Gastrocnemius medialis (tissue), 4 donors: ENCODE measurements at regions not wholly inside any gene's neighbourhood (a gene's known extent, or its start where the extent isn't known, plus 50 kb on each side); places are given as distances from the start of the nearest gene placed in this dataset.

Experiments
- ATAC-seq, 2 donors: fragments of 150-250 bp; one replicate each; pipeline ENCODE4 v1.9.1; 2016
- DNase-seq, 2 donors: peaks; one replicate each; pipeline ENCODE4 v3.0.0-alpha.2; 2019
- H3K27ac ChIP-seq, 4 donors: fragments of 200-600 bp; sonication (generic); 1 replicate in 1 of 4; 2 replicates in 3 of 4; pipeline ENCODE4 v1.5.1; 2016 to 2018; ENCODE audit warnings: mild to moderate bottlenecking in 2 of 4, moderate library complexity in 1 of 4
- H3K27me3 ChIP-seq, 3 donors: fragments of 200-600 bp; sonication (generic) in 2 of 3; 1 replicate in 1 of 3; 2 replicates in 2 of 3; pipeline versions ENCODE4 v1.5.1 to v1.6.0; 2016 to 2019; ENCODE audit warnings: mild to moderate bottlenecking in 1 of 3, moderate library complexity in 1 of 3
- H3K36me3 ChIP-seq, 2 donors: fragments of 200-600 bp; sonication (generic) in 1 of 2; one replicate each; pipeline ENCODE4 v1.5.1; 2017 to 2018
- H3K4me1 ChIP-seq, 2 donors: fragments of 200-600 bp; sonication (generic) in 1 of 2; one replicate each; pipeline ENCODE4 v1.5.1; 2016 to 2017; ENCODE audit warnings: mild to moderate bottlenecking in 2 of 2
- H3K4me3 ChIP-seq, 4 donors: fragments of 200-600 bp; sonication (generic) in 3 of 4; 1 replicate in 1 of 4; 2 replicates in 3 of 4; pipeline ENCODE4 v1.5.1; 2016 to 2019; ENCODE audit warnings: mild to moderate bottlenecking in 2 of 4
- H3K9me3 ChIP-seq, 3 donors: fragments of 200-600 bp; sonication (generic) in 2 of 3; 1 replicate in 1 of 3; 2 replicates in 2 of 3; pipeline ENCODE4 v1.5.1; 2016 to 2019
- CTCF ChIP-seq, 5 experiments: fragments of 450-650 bp in 3 of 5; fragments of 200-600 bp in 2 of 5; sonication (generic) in 2 of 5; IDR thresholded peaks in 4 of 5; conservative IDR thresholded peaks in 1 of 5; 1 replicate in 4 of 5; 2 replicates in 1 of 5; pipeline ENCODE4 v1.5.1; 2016 to 2019; ENCODE audit warnings: antibody characterized with exemption in 5 of 5, mild to moderate bottlenecking in 3 of 5, moderate library complexity in 3 of 5
- POLR2A ChIP-seq, 2 donors: fragments of 450-650 bp; IDR thresholded peaks; one replicate each; pipeline ENCODE4 v1.6.1; 2017; ENCODE audit warnings: antibody characterized with exemption in 2 of 2, mild to moderate bottlenecking in 2 of 2, moderate library complexity in 2 of 2
- in situ Hi-C, 4 donors: fragments of 200-750 bp; cut with MboI; loops; one replicate each; pipeline versions ENCODE4 v1.15.0 to v1.8.0; 2017; ENCODE audit warnings: low sequenced_read_pairs in 4 of 4
- intact Hi-C: fragments of 100-400 bp; cut with DNase I; formaldehyde crosslinking; loops from one replicate; pipeline ENCODE4 v1.15.1; 2023; ENCODE audit warnings: low total_unique reads

GRCh38 chr6:44594481-44594880, 207.0 kb downstream of the CDC5L start:
- Histone ChIP-seq H3K4me3 (no peak overlapping the region), H3K9me3 (peaks cover 0 to 3% (median 0%) of the 10 kb centered on the region in 3 donors), H3K4me1 (no peaks in the 10 kb centered on the region), H3K36me3 (no peaks in the 10 kb centered on the region), H3K27ac (no peak overlapping the region), H3K27me3 (no peaks in the 10 kb centered on the region)
- TF ChIP-seq CTCF (IDR thresholded peaks at IDR 0.05 in 4 of 5, conservative IDR thresholded peaks at IDR 0.05 in 1 of 5), result no peak
- no peak for TF ChIP-seq POLR2A (IDR thresholded peaks at IDR 0.05)
- intact Hi-C loops, result no loop called here
- in situ Hi-C loops, result no loop called here
- no peak for ATAC-seq
- no peak for DNase-seq

GRCh38 chr6:44598679-44599078, 211.2 kb downstream of the CDC5L start:
- DNase-seq (no peak), ATAC-seq (no peak)
- Histone ChIP-seq H3K36me3 (no peaks in the 10 kb centered on the region), H3K4me3 (no peak overlapping the region), H3K4me1 (no peaks in the 10 kb centered on the region), H3K27me3 (no peaks in the 10 kb centered on the region), H3K9me3 (peaks cover 0 to 3% (median 0%) of the 10 kb centered on the region in 3 donors), H3K27ac (no peak overlapping the region)
- no peak for TF ChIP-seq CTCF (IDR thresholded peaks at IDR 0.05 in 4 of 5, conservative IDR thresholded peaks at IDR 0.05 in 1 of 5)
- no peak for TF ChIP-seq POLR2A (IDR thresholded peaks at IDR 0.05)
- intact Hi-C loops, result no loop called here
- in situ Hi-C loops, result no loop called here

GRCh38 chr6:44599672-44600071, 212.2 kb downstream of the CDC5L start:
- DNase-seq, result no peak
- intact Hi-C loops (no loop called here), in situ Hi-C loops (no loop called here)
- ATAC-seq, result no peak
- no peaks in the 10 kb centered on the region for H3K36me3 ChIP-seq
- H3K4me1 ChIP-seq, result no peaks in the 10 kb centered on the region
- no peaks in the 10 kb centered on the region for H3K27me3 ChIP-seq
- H3K27ac ChIP-seq, result no peak overlapping the region
- TF ChIP-seq CTCF (IDR thresholded peaks at IDR 0.05 in 4 of 5, conservative IDR thresholded peaks at IDR 0.05 in 1 of 5), result no peak
- TF ChIP-seq POLR2A (IDR thresholded peaks at IDR 0.05), result no peak
- H3K9me3 ChIP-seq, result peaks cover 0 to 3% (median 0%) of the 10 kb centered on the region in 3 donors
- H3K4me3 ChIP-seq, result no peak overlapping the region

- no peaks in the 10 kb centered on the region for H3K4me1 ChIP-seq
- in situ Hi-C loops (no loop called here), intact Hi-C loops (no loop called here)
- H3K4me3 ChIP-seq, result no peak overlapping the region
- H3K9me3 ChIP-seq, result no peaks in the 10 kb centered on the region
- TF ChIP-seq POLR2A (IDR thresholded peaks at IDR 0.05), result no peak
- TF ChIP-seq CTCF (IDR thresholded peaks at IDR 0.05 in 4 of 5, conservative IDR thresholded peaks at IDR 0.05 in 1 of 5), result no peak
- no peaks in the 10 kb centered on the region for H3K27me3 ChIP-seq
- H3K27ac ChIP-seq, result no peak overlapping the region
- H3K36me3 ChIP-seq, result no peaks in the 10 kb centered on the region
- DNase-seq (no peak), ATAC-seq (no peak)
Measured at GRCh38 chr6:44603044-44603686, 215.7 kb downstream of the CDC5L start.

- in situ Hi-C loops, result no loop called here
- Histone ChIP-seq H3K36me3 (no peaks in the 10 kb centered on the region), H3K27me3 (no peaks in the 10 kb centered on the region), H3K27ac (no peak overlapping the region), H3K4me1 (no peaks in the 10 kb centered on the region), H3K4me3 (no peak overlapping the region), H3K9me3 (no peaks in the 10 kb centered on the region)
- DNase-seq (peak; percentile 16 to 20), ATAC-seq (no peak)
- TF ChIP-seq CTCF (IDR thresholded peaks at IDR 0.05 in 4 of 5, conservative IDR thresholded peaks at IDR 0.05 in 1 of 5), result no peak
- no peak for TF ChIP-seq POLR2A (IDR thresholded peaks at IDR 0.05)
- intact Hi-C loops, result no loop called here
Measured at GRCh38 chr6:44606504-44606903, 219.0 kb downstream of the CDC5L start.
